Spleen (tissue), 11 donors: ENCODE measurements at regions not wholly inside any gene's neighbourhood (a gene's known extent, or its start where the extent isn't known, plus 50 kb on each side); places are given as distances from the start of the nearest gene placed in this dataset.
"Not testable (repeated sequence)": the region's sequence is repeated elsewhere in the genome, so short reads cannot be mapped to it uniquely, and the experiment has no call there.

Experiments used
- DNase-seq: peaks from one replicate; pipeline ENCODE4 v3.0.0-alpha.2; 2020
- H3K27ac ChIP-seq, 8 donors: fragments of 200-600 bp; sonication (generic) in 7 of 8; 1 replicate in 4 of 8; 2 replicates in 4 of 8; pipeline versions ENCODE4 v1.5.0 to v1.8.0; 2016 to 2021; ENCODE audit warnings: inconsistent platforms in 4 of 8, mild to moderate bottlenecking in 4 of 8, moderate library complexity in 1 of 8
- H3K27me3 ChIP-seq, 7 donors: fragments of 200-600 bp; sonication (generic) in 6 of 7; replicated peaks in 1 of 7; 1 replicate in 4 of 7; 2 replicates in 3 of 7; pipeline versions ENCODE4 v1.5.0 to v1.8.0; 2016 to 2021; ENCODE audit warnings: inconsistent platforms in 3 of 7, mild to moderate bottlenecking in 1 of 7
- H3K36me3 ChIP-seq, 6 donors: fragments of 200-600 bp; sonication (generic) in 5 of 6; 1 replicate in 4 of 6; 2 replicates in 2 of 6; pipeline versions ENCODE4 v1.5.0 to v1.8.0; 2016 to 2021; ENCODE audit warnings: inconsistent platforms in 2 of 6
- H3K4me1 ChIP-seq, 6 donors: fragments of 200-600 bp; sonication (generic) in 5 of 6; 1 replicate in 3 of 6; 2 replicates in 3 of 6; pipeline versions ENCODE4 v1.5.0 to v1.8.0; 2016 to 2021; ENCODE audit warnings: inconsistent platforms in 3 of 6
- H3K4me3 ChIP-seq, 8 donors: fragments of 200-600 bp; sonication (generic) in 7 of 8; 1 replicate in 4 of 8; 2 replicates in 4 of 8; pipeline versions ENCODE4 v1.5.0 to v1.8.0; 2016 to 2021; ENCODE audit warnings: inconsistent platforms in 4 of 8, mild to moderate bottlenecking in 4 of 8, moderate library complexity in 2 of 8
- H3K9me3 ChIP-seq, 8 donors: fragments of 200-600 bp; sonication (generic) in 7 of 8; 1 replicate in 4 of 8; 2 replicates in 4 of 8; pipeline versions ENCODE4 v1.5.0 to v1.8.0; 2016 to 2021; ENCODE audit warnings: inconsistent platforms in 4 of 8
- POLR2A ChIP-seq, 3 donors: fragments of 450-650 bp; IDR thresholded peaks; one replicate each; pipeline ENCODE4 v1.5.1; 2017; ENCODE audit warnings: antibody characterized with exemption in 3 of 3, mild to moderate bottlenecking in 1 of 3
- POLR2AphosphoS5 ChIP-seq, 3 donors: sonication (generic); formaldehyde crosslinking; IDR thresholded peaks; one replicate each; pipeline ENCODE4 v1.5.1; 2017; ENCODE audit warnings: antibody characterized with exemption in 3 of 3
- WGBS, 5 donors: extraction: QIAGEN DNeasy Blood & Tissue Kit in 3 of 5; methylation state at CpG; one replicate each; pipeline versions ENCODE4 v1.1.5 to v1.1.7; 2013 to 2018; 5-methylcytosine and 5-hydroxymethylcytosine counted together
- intact Hi-C: fragments of 100-400 bp; cut with DNase I; formaldehyde crosslinking; loops from one replicate; pipeline ENCODE4 v1.15.0; 2023; ENCODE audit warnings: low total_unique reads
- TF ChIP-seq, protein P1 (sequence below), 11 experiments: fragments of 200-600 bp in 7 of 11; fragments of 450-650 bp in 4 of 11; sonication (generic) in 4 of 11; IDR thresholded peaks in 8 of 11; conservative IDR thresholded peaks in 3 of 11; 1 replicate in 7 of 11; 2 replicates in 4 of 11; pipeline versions ENCODE4 v1.4.0 to v1.8.0; 2016 to 2021; ENCODE audit warnings: antibody characterized with exemption in 11 of 11, inconsistent platforms in 4 of 11, mild to moderate bottlenecking in 1 of 11
- donor health status: healthy with polysubstance abuse.
- donor health status: DM: no; HTN: no; CAD: no; lungs with moderate emphysema.
- donor health status: DM: no; HTN: no; CAD: no.
- donor health status: Bipolar disorder and iron deficiency.
- donor health status: healthy.
- donor health status: DM: no; HTN: no; CAD: no.
- donor health status: DM: yes; HTN: yes; CAD: no.

DNA sequence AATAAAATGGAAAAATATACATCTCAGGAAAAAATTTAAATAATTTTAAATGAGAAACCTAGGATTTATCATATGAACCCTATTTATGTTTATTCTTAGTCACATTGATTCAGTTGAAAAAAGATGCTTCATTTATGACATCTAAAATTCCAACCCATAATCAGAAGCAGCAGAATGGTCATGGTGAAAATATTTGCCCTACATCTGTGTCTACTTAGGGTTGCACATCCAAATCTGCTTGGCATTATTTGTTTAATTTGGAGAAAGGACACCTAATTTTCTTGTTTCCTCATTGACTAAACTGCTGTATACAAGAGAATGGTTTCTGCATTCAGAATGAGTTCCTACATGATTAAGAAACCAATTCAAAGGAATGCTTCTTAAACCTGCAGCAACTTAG is 72.9 kb upstream of the SKAP2 start:
- Histone ChIP-seq H3K9me3 (peaks cover 0 to 10% (median 0%) of the 10 kb centered on the region in 8 donors), H3K36me3 (no peaks in the 10 kb centered on the region), H3K27ac (no peak overlapping the region), H3K27me3 (no peaks in the 10 kb centered on the region), H3K4me1 (no peaks in the 10 kb centered on the region), H3K4me3 (no peak overlapping the region)
- TF ChIP-seq POLR2A (IDR thresholded peaks at IDR 0.05) (no peak), POLR2AphosphoS5 (IDR thresholded peaks at IDR 0.05) (no peak)
- TF ChIP-seq, protein P1, sequence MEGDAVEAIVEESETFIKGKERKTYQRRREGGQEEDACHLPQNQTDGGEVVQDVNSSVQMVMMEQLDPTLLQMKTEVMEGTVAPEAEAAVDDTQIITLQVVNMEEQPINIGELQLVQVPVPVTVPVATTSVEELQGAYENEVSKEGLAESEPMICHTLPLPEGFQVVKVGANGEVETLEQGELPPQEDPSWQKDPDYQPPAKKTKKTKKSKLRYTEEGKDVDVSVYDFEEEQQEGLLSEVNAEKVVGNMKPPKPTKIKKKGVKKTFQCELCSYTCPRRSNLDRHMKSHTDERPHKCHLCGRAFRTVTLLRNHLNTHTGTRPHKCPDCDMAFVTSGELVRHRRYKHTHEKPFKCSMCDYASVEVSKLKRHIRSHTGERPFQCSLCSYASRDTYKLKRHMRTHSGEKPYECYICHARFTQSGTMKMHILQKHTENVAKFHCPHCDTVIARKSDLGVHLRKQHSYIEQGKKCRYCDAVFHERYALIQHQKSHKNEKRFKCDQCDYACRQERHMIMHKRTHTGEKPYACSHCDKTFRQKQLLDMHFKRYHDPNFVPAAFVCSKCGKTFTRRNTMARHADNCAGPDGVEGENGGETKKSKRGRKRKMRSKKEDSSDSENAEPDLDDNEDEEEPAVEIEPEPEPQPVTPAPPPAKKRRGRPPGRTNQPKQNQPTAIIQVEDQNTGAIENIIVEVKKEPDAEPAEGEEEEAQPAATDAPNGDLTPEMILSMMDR (IDR thresholded peaks at IDR 0.05 in 8 of 11, conservative IDR thresholded peaks at IDR 0.05 in 3 of 11) = no peak
- no peak for DNase-seq
- intact Hi-C loops = no loop called here

DNA sequence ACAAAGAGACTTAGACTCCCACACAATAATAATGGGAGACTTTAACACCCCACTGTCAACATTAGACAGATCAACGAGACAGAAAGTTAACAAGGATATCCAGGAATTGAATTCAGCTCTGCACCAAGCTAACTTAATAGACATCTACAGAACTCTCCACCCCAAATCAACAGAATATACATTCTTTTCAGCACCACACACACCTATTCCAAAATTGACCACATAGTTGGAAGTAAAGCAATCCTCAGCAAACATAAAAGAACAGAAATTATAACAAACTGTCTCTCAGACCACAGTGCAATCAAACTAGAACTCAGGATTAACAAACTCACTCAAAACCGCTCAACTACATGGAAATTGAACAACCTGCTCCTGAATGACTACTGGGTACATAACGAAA is 68.2 kb upstream of the SKAP2 start:
- H3K27ac ChIP-seq, DNase-seq, H3K9me3 ChIP-seq, intact Hi-C loops, H3K4me3 ChIP-seq, H3K4me1 ChIP-seq, H3K27me3 ChIP-seq, H3K36me3 ChIP-seq: not testable (repeated sequence)
- WGBS, 5 donors = 79 to 94% (median 89%) methylated on average over 2 to 3 of the region's 3 CpGs

DNA sequence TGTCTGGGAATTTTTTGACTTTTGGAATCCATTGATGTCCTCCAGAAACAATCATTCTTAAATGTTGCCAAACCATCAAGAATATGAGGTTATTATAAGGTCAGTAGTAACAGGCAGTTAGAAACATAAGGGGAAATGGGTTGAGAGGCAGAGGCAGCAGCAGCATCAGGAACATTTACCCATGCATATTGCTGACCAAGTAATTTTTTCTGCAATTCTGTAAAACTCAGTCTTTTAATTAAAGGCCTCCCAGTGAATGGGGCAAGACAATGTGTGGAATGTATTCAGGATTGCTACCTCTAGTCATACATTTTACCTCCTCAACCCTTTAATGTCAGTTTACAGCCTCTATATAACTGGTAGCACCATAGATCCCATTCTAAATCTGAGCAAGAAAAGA is 66.5 kb upstream of the SKAP2 start:
- no peaks in the 10 kb centered on the region for H3K27me3 ChIP-seq
- no peak overlapping the region for H3K27ac ChIP-seq
- H3K4me3 ChIP-seq = no peak overlapping the region
- peaks cover 0 to 10% (median 0%) of the 10 kb centered on the region in 8 donors for H3K9me3 ChIP-seq
- no peak for TF ChIP-seq POLR2A (IDR thresholded peaks at IDR 0.05)
- TF ChIP-seq, protein P1 (IDR thresholded peaks at IDR 0.05 in 8 of 11, conservative IDR thresholded peaks at IDR 0.05 in 3 of 11) = no peak
- TF ChIP-seq POLR2AphosphoS5 (IDR thresholded peaks at IDR 0.05) = no peak
- H3K4me1 ChIP-seq = no peaks in the 10 kb centered on the region
- no peaks in the 10 kb centered on the region for H3K36me3 ChIP-seq
- intact Hi-C loops = no loop called here
- no peak for DNase-seq

DNA sequence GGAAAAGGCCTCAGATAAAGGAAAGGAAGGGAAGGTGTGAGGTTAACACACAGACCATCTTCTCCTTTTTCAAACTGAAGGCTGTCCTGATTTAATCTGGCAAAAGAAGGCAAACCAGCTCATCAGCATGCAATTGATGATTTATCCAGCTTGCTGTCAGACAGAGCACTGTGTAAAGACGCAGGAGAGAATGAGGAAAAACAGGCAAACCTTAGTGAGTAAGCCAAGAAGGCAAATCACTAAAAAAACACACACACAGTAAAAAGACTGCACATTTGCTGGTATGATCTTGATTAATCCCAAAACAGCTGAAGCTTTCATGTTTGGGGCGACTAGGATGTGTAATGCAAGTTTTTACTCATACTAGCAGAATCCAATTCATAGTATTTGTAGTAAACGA is 65.8 kb upstream of the SKAP2 start:
- intact Hi-C loops = no loop called here
- 83 to 93% (median 89%) methylated on average over 3 of the region's 3 CpGs for WGBS, 5 donors
- no peaks in the 10 kb centered on the region for H3K27me3 ChIP-seq
- H3K9me3 ChIP-seq = peaks cover 0 to 6% (median 0%) of the 10 kb centered on the region in 8 donors
- H3K4me3 ChIP-seq = no peak overlapping the region
- DNase-seq = no peak
- H3K36me3 ChIP-seq = no peaks in the 10 kb centered on the region
- H3K4me1 ChIP-seq = no peaks in the 10 kb centered on the region
- TF ChIP-seq, protein P1 (IDR thresholded peaks at IDR 0.05 in 8 of 11, conservative IDR thresholded peaks at IDR 0.05 in 3 of 11) = no peak
- TF ChIP-seq POLR2A (IDR thresholded peaks at IDR 0.05) = no peak
- no peak for TF ChIP-seq POLR2AphosphoS5 (IDR thresholded peaks at IDR 0.05)
- no peak overlapping the region for H3K27ac ChIP-seq

DNA sequence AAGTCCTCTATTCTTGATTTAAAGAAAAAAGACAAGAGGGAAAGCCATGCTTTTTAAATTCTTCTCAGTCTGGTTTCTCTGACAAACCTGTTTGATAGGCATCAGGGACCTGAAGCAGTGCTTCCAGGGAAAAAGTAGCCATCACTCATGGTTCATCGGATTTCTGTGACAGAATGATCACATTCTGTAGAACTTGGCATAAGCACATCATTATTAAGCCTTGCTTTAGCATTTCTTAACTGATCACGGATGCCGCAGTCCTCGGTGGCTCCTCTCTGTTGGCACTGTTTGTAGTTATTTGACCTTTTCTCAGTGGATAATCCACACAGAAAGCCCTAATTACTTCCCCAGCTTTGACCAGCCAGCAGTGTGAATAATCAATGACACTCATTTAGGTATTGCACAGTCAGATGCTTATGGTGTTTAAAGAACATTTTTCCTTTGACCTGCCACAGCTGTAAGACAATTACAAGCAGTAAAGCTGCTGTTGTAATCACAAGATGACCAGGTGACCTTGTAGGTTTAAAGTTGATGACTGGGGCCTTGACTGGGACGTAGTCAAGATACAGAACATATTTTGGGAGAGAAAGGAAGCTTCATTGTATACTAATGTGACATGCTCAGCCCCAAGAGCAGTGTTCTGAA is 64.4 kb upstream of the SKAP2 start:
- no peaks in the 10 kb centered on the region for H3K36me3 ChIP-seq
- no peak for DNase-seq
- H3K4me1 ChIP-seq = no peaks in the 10 kb centered on the region
- TF ChIP-seq, protein P1 (IDR thresholded peaks at IDR 0.05 in 8 of 11, conservative IDR thresholded peaks at IDR 0.05 in 3 of 11) = no peak
- TF ChIP-seq POLR2AphosphoS5 (IDR thresholded peaks at IDR 0.05) (no peak), POLR2A (IDR thresholded peaks at IDR 0.05) (no peak)
- no peak overlapping the region for H3K4me3 ChIP-seq
- no peaks in the 10 kb centered on the region for H3K9me3 ChIP-seq
- intact Hi-C loops = no loop called here
- H3K27me3 ChIP-seq = no peaks in the 10 kb centered on the region
- no peak overlapping the region for H3K27ac ChIP-seq
- WGBS, 5 donors = 76 to 88% (median 80%) methylated on average over 5 of the region's 5 CpGs
